ENCODE measurements at regions not wholly inside any gene's neighbourhood (a gene's known extent, or its start where the extent isn't known, plus 50 kb on each side); places are given as distances from the start of the nearest gene placed in this dataset.
"Not testable (repeated sequence)": the region's sequence is repeated elsewhere in the genome, so short reads cannot be mapped to it uniquely, and the experiment has no call there.

GRCh38 chr12:30329281-30329680 lies 366.4 kb downstream of the IPO8 start:
- no peak for DNase-seq

- no peak for DNase-seq
These were observed 372.7 kb downstream of the IPO8 start for GRCh38 chr12:30323008-30323407.

DNA sequence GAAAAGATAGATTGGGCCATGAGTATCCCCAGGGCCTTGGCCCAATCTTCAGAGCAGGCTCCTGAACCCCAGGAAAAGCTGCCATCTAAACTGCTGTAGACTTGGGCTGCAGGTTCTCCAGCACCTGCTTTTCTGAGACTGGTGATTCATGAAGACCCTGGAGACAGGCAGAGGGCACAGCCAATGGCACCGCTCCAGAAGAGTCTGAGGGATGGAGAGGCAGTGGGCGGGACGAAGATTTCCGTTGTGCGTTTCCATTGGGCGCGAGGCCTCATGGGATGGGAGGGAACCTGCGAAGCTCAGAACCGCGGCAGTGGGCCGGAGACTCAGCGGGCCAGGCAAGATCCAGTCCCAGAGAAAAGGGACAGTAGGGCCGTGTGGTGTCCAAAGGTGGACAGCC lies 375.1 kb downstream of the IPO8 start:
- DNase-seq, result no peak

DNA sequence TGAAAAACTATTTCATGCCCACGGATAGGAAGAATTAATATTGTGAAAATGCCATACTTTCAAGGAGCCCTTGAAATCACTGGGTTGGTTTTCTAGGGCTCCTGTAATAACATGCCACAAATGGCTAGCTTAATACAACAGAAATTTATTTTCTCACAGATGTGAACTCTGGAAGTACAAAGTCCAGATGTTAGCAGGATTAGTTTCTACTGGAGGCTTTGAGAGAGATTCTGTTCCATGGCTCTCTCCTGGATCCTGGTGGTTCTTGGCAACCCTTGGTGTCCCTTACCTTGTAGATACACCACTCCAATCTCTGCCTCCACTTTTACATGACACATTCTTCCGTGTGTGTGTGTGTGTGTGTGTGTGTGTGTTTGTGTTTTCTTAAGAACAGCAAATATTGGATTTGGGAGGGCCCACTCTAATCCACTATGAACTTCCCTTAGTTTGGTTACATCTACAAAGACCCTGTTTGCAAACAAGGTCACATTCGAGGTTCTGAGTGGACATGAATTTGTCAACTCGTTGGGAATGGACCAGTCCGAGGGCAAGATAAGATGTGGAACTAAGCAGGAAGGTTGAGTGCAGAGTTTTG lies 381.1 kb downstream of the IPO8 start:
- no peak for DNase-seq

DNA sequence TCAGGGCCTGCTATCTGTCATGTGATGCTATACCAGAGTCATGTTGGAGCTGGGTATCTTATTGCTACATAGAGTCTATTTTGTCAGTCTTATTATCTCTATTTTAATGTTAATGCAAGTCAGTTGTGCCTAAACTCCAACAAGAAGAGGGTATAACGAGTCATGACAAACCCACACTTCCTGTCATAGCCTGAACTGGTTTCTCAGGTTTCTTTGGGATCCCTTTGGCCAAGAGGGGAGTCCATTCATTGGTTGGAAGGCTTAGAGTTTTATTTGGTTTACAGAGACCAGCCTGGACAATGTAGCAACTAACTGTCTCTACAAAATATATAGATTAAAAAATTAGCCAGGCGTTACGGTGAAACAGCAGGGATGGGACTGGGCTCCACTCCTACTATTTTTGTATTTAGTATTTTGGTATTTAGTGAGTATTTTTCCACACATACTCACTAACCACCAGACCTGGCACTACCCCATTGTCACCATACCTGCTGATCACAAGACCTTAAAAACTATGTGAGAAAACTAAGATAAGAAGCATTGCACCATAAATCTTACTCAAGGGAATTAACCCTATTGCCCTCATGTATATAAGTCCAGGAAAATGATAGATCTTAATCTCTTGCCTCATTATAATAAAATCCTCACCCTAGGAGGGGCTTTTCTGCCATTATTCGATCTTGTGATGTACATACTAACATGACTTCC lies 387.5 kb downstream of the IPO8 start:
- no peak for DNase-seq

DNA sequence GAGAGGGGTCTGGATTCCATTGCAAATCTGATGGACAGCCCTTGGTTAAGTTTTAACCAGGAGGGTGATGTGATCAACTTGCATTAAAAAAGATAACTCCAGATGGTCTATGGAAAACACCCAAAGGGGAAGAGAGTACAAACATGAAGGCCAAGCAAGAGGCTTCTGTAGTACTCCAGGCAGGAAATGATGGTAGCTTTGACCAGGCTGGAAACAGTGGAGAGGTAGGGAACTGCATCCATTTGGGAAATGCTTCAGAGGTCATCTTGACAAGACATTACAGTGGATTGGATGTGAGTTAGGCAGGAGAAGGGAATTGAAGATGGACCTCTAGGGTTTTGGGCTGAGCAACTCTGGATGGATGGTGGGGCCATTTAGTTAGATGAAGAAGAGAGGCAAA lies 391.1 kb downstream of the IPO8 start:
- DNase-seq, result no peak

DNA sequence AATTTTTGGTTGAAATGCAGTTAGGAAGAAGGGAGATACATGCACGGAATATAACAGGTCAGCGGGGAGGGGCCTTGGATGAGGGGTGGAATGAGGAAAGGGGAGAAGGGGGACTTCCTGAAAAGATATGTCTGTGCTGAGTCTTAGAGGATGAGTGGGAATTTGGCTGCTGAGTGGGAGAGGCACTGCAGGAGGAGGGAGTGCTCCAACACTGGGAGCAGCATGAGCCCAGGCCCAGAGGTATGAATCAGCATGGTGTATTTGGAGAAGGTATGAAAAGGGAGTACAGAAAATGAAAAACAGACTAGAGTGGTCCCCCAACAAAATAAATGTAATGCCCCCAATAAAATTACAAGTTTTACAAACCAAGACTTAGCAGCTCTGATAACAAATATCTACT lies 394.4 kb downstream of the IPO8 start:
- no peak for DNase-seq

- DNase-seq, result no peak
These were observed 399.2 kb downstream of the IPO8 start for GRCh38 chr12:30296486-30296885.

GRCh38 chr12:30286345-30286926 lies 409.2 kb downstream of the IPO8 start:
- DNase-seq, result no peak

GRCh38 chr12:30278401-30278800 lies 417.3 kb downstream of the IPO8 start:
- DNase-seq, result no peak

GRCh38 chr12:30272515-30272914 lies 423.2 kb downstream of the IPO8 start:
- not testable (repeated sequence) for DNase-seq

GRCh38 chr12:30269496-30269895 lies 426.2 kb downstream of the IPO8 start:
- DNase-seq, result no peak

GRCh38 chr12:30268041-30268440 lies 427.6 kb downstream of the IPO8 start:
- no peak for DNase-seq

- DNase-seq, result no peak
These were observed 432.2 kb downstream of the IPO8 start for GRCh38 chr12:30263434-30263833.

DNA sequence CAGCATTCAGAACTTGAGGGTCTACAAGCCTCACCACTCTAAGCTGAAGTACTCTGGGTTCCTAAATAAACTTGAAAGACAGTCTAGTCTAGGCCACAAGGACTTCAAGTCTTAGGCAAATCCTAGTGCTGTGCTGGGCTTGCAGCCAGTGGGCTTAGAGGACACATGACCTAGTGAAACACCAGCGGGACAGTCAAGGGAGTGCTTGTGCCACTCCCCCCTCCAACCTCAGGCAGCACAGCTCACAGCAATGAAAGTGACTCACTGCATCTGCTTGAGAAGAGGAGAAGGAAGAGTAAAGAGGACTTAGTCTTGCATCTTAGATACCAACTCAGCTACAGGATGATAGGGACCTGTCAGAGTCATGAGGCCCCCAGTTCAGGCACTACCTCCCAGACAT lies 438.1 kb downstream of the IPO8 start:
- no peak for DNase-seq

GRCh38 chr12:30251546-30251945 lies 444.1 kb downstream of the IPO8 start:
- DNase-seq, result no peak

GRCh38 chr12:30243426-30243825 lies 452.2 kb downstream of the IPO8 start:
- DNase-seq, result no peak

DNA sequence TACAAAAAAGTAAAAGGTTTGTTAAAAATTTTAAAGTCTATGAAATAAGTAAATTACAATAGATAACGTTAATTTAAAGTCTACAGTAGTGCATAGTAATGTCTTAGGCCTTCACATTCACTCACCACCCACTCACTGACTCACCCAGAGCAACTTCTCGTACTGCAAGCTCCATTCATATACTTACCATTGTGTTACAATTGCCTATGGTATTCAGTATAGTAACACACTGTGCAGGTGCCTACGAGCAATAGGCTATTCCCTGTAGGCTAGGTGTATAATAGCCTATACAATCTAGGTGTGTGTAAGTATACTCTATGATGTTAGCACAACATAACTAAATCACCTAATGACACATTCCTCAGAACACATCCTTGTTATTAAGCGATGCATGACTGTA lies 435.3 kb upstream of the TMTC1 start:
- no peak for DNase-seq

- DNase-seq, result no peak
These were observed 434.3 kb upstream of the TMTC1 start for GRCh38 chr12:30218073-30218472.

GRCh38 chr12:30213166-30213565 lies 429.4 kb upstream of the TMTC1 start:
- DNase-seq, result no peak

- no peak for DNase-seq
These were observed 428.0 kb upstream of the TMTC1 start for GRCh38 chr12:30211743-30212142.

GRCh38 chr12:30203981-30204380 lies 420.2 kb upstream of the TMTC1 start:
- no peak for DNase-seq

GRCh38 chr12:30202521-30203254 lies 418.9 kb upstream of the TMTC1 start:
- no peak for DNase-seq

All from NK-92 treated with Interleukin-12 subunit alpha and Interleukin-12 subunit beta, amount 100 ng/mL, for 24 hours (cell line).